Gastroesophageal sphincter (tissue), 4 donors: ENCODE measurements at regions not wholly inside any gene's neighbourhood (a gene's known extent, or its start where the extent isn't known, plus 50 kb on each side); places are given as distances from the start of the nearest gene placed in this dataset.

Source experiments
- ATAC-seq: fragments of 150-250 bp; one replicate; pipeline ENCODE4 v1.9.1; 2016; ENCODE audit warnings: mild to moderate bottlenecking, moderate library complexity
- H3K27ac ChIP-seq, 4 donors: fragments of 200-600 bp; sonication (generic) in 3 of 4; 1 replicate in 3 of 4; 2 replicates in 1 of 4; pipeline ENCODE4 v1.5.1; 2016 to 2019
- H3K27me3 ChIP-seq: fragments of 200-600 bp; sonication (generic); one replicate; pipeline ENCODE4 v1.5.1; 2019
- H3K36me3 ChIP-seq, 2 donors: fragments of 200-600 bp; sonication (generic); one replicate each; pipeline ENCODE4 v1.5.1; 2019; ENCODE audit warnings: control low read depth in 1 of 2
- H3K4me1 ChIP-seq, 3 donors: fragments of 200-600 bp; sonication (generic); 1 replicate in 2 of 3; 2 replicates in 1 of 3; pipeline ENCODE4 v1.5.1; 2016 to 2019; ENCODE audit warnings: control low read depth in 2 of 3
- H3K4me3 ChIP-seq, 2 donors: fragments of 200-600 bp; sonication (generic); one replicate each; pipeline ENCODE4 v1.5.1; 2019; ENCODE audit warnings: mild to moderate bottlenecking in 1 of 2, moderate library complexity in 1 of 2
- H3K9me3 ChIP-seq, 3 donors: fragments of 200-600 bp; sonication (generic); one replicate each; pipeline ENCODE4 v1.5.1; 2017 to 2019; ENCODE audit warnings: control low read depth in 2 of 3
- EP300 ChIP-seq: sonication (generic); formaldehyde crosslinking; IDR thresholded peaks from one replicate; pipeline ENCODE4 v1.6.1; 2017; ENCODE audit warnings: antibody characterized with exemption, mild to moderate bottlenecking
- POLR2A ChIP-seq, 2 donors: fragments of 450-650 bp; IDR thresholded peaks; one replicate each; pipeline ENCODE4 v1.6.1; 2017; ENCODE audit warnings: antibody characterized with exemption in 2 of 2, mild to moderate bottlenecking in 2 of 2, moderate library complexity in 1 of 2
- POLR2AphosphoS5 ChIP-seq: sonication (generic); formaldehyde crosslinking; IDR thresholded peaks from one replicate; pipeline ENCODE4 v1.6.1; 2017; ENCODE audit warnings: antibody characterized with exemption
- WGBS, 2 donors: methylation state at CpG; one replicate each; pipeline ENCODE4 v1.1.5; 2018; ENCODE audit warnings: low coverage in 1 of 2; 5-methylcytosine and 5-hydroxymethylcytosine counted together
- TF ChIP-seq, protein P1 (sequence below), 4 experiments: fragments of 200-600 bp in 2 of 4; fragments of 450-650 bp in 2 of 4; sonication (generic) in 1 of 4; IDR thresholded peaks; one replicate each; pipeline ENCODE4 v1.5.1; 2017 to 2019; ENCODE audit warnings: antibody characterized with exemption in 4 of 4, mild to moderate bottlenecking in 2 of 4, moderate library complexity in 2 of 4

DNA sequence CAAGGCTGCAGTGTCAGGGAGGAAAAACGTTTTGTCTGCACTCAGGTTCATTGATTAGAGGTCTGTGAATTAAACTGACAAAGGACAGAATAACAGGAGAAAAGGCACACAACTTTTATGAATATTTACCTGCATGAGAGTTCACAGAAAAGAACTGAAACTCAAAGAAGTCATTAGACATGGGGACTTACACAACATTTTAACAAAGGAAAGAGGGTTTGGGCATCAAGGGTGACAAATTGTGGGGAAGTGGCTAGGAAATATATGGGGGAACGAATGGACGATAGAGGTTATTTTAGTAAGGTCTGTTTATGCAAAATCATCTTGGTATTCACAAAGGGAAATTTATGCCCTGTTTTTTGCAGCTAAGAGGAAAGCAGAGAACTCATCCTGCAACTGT, 65.6 kb upstream of the C15orf39 start:
- H3K27ac ChIP-seq: no peak overlapping the region
- no peak for ATAC-seq
- no peak overlapping the region for H3K4me3 ChIP-seq
- H3K27me3 ChIP-seq: no peaks in the 10 kb centered on the region
- no peaks in the 10 kb centered on the region for H3K36me3 ChIP-seq
- H3K4me1 ChIP-seq: no peaks in the 10 kb centered on the region
- 50 to 62% methylated on average over 2 to 3 of the region's 3 CpGs for WGBS, 2 donors
- peaks cover 0 to 4% (median 0%) of the 10 kb centered on the region in 3 donors for H3K9me3 ChIP-seq
- TF ChIP-seq POLR2AphosphoS5: no peak
- no peak for TF ChIP-seq EP300
- TF ChIP-seq POLR2A (IDR thresholded peaks at IDR 0.05): no peak
- TF ChIP-seq, protein P1, sequence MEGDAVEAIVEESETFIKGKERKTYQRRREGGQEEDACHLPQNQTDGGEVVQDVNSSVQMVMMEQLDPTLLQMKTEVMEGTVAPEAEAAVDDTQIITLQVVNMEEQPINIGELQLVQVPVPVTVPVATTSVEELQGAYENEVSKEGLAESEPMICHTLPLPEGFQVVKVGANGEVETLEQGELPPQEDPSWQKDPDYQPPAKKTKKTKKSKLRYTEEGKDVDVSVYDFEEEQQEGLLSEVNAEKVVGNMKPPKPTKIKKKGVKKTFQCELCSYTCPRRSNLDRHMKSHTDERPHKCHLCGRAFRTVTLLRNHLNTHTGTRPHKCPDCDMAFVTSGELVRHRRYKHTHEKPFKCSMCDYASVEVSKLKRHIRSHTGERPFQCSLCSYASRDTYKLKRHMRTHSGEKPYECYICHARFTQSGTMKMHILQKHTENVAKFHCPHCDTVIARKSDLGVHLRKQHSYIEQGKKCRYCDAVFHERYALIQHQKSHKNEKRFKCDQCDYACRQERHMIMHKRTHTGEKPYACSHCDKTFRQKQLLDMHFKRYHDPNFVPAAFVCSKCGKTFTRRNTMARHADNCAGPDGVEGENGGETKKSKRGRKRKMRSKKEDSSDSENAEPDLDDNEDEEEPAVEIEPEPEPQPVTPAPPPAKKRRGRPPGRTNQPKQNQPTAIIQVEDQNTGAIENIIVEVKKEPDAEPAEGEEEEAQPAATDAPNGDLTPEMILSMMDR (IDR thresholded peaks at IDR 0.05): no peak

DNA sequence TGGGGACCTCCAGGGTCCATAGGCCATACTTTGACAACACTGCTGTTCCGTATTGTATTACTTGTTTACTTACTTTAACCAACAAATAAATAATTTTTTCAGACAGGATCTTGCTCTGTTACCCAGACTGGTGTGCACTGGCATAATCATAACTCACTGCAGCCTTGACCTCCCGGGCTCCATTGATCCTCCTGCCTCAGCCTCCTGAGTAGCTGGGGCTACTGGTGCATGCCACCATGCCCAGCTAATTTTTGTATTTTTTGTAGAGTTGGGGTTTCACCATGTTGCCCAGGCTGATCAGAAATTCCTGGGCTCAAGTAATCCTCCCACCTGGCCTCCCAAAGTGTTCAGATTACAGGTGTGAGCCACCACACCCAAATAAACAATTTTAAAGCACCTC, 64.9 kb upstream of the C15orf39 start:
- TF ChIP-seq, protein P1 (IDR thresholded peaks at IDR 0.05): no peak
- TF ChIP-seq POLR2A (IDR thresholded peaks at IDR 0.05): no peak
- TF ChIP-seq POLR2AphosphoS5: no peak
- TF ChIP-seq EP300: no peak
- WGBS, 2 donors: 70 to 100% methylated on average over 2 of the region's 2 CpGs
- ATAC-seq: no peak
- H3K36me3 ChIP-seq: no peaks in the 10 kb centered on the region
- H3K4me1 ChIP-seq: no peaks in the 10 kb centered on the region
- peaks cover 0 to 11% (median 0%) of the 10 kb centered on the region in 3 donors for H3K9me3 ChIP-seq
- no peak overlapping the region for H3K4me3 ChIP-seq
- no peaks in the 10 kb centered on the region for H3K27me3 ChIP-seq
- no peak overlapping the region for H3K27ac ChIP-seq

DNA sequence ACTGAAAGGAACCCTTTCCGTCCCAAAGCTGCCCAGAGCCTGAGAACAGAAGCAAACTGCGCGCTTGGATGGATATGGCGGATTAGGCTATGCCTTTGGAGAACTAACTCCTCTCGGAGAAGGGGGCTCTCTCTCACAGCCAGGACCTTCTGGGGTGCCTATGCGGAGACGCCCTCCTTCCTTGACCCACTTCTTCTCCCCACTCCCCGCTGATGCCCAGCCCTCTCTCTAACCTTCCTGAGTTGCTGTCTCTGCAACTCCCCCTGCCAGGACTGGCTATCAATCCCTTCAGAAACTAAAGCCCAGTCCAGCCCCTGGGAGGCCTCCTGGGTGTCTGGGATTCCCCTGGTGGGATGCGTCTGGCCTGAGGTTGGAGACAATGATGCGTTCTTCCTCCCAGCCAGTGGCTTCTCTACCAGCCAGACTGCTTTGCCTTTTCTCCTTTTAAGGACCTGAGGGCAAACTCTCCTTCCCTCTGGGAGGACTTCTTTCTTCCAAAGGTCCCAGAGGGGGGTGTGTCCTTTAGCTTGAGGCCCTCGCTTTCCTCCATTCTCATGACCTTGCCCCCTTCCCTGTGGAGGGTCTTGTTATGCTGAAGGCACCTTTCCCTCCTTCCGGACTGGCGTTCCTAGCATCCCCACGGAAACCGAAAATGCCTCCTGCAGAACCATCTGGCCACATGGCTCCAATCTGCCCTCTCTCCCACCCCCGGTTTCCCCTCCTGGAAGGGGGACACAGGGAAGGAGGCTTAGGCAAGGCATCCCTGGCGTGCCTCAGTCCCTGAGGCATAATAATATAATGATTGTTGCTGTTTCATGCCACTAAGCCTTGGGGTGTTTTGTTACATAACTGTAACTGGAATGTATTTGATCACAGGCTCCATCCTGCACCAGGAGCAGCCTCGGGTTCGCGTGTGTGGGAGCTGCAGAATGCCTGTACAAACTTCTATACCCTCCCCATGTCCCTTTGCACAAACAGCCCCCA, 63.4 kb upstream of the C15orf39 start:
- no peak overlapping the region for H3K4me3 ChIP-seq
- H3K9me3 ChIP-seq: peaks cover 0 to 26% (median 0%) of the 10 kb centered on the region in 3 donors
- H3K27me3 ChIP-seq: no peaks in the 10 kb centered on the region
- WGBS, 2 donors: 65 to 72% methylated on average over 4 to 14 of the region's 20 CpGs
- TF ChIP-seq, protein P1 (IDR thresholded peaks at IDR 0.05): no peak
- TF ChIP-seq POLR2AphosphoS5 (no peak), POLR2A (IDR thresholded peaks at IDR 0.05) (no peak), EP300 (no peak)
- no peak overlapping the region for H3K27ac ChIP-seq
- ATAC-seq: no peak
- H3K4me1 ChIP-seq: no peaks in the 10 kb centered on the region
- H3K36me3 ChIP-seq: no peaks in the 10 kb centered on the region

DNA sequence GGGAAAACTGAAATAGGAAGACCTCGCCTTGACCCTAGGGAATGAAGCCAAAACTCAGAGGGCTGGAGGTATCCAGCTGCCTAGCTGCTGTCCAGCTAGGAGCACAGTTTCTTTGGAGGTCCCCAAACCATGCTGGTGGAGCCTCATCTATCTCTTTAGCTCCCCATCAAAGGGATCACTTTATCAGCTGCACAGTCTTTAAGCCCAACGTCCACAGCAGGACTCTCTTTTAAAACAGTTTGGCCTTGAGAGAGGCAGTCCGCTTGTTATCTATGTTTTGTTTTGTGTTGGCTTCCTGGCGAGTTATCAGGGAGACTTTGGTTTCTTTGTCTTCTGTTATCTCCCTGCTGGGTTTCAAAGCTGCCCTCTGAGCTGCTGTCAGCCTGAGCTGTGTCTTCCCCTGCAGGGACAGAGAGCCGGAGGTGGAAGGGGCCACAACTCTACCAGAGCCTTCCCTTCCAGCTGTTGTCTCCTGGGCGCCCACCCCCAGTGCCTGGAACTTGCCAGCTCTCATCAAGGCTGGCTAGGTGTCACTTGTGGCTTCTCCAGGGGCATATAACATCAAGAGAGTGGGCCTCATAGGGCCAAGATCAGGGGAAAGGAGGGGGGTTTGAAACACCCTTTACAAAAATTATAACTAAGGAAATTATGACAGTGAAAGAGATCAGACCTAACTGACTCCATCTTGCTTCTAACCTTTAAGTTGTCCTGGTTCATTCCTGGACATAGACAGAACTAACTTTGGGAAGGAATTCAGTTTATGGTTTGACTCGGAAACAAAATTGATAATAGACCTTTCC, 61.4 kb upstream of the C15orf39 start:
- TF ChIP-seq POLR2AphosphoS5 (no peak), EP300 (no peak), POLR2A (IDR thresholded peaks at IDR 0.05) (no peak)
- TF ChIP-seq, protein P1 (IDR thresholded peaks at IDR 0.05): no peak
- no peak for ATAC-seq
- Histone ChIP-seq H3K4me3 (no peak overlapping the region), H3K9me3 (peaks cover 0 to 46% (median 0%) of the 10 kb centered on the region in 3 donors), H3K27ac (no peak overlapping the region), H3K36me3 (no peaks in the 10 kb centered on the region), H3K27me3 (no peaks in the 10 kb centered on the region), H3K4me1 (no peaks in the 10 kb centered on the region)
- 55 to 59% methylated on average over 3 to 7 of the region's 7 CpGs for WGBS, 2 donors
